Kidney epithelial cell (primary cell): ENCODE measurements at regions not wholly inside any gene's neighbourhood (a gene's known extent, or its start where the extent isn't known, plus 50 kb on each side); places are given as distances from the start of the nearest gene placed in this dataset.
"Not testable (repeated sequence)": the region's sequence is repeated elsewhere in the genome, so short reads cannot be mapped to it uniquely, and the experiment has no call there.

ENCODE experiments used
- DNase-seq: peaks from one replicate; pipeline ENCODE4 v3.0.0-alpha.2; 2010; ENCODE audit warnings: low read depth
- H3K27me3 ChIP-seq: 2 replicates; pipeline ENCODE4 v1.6.0; 2011; ENCODE audit warnings: low read length; ENCODE audit not compliant: control insufficient read depth, insufficient read depth
- H3K36me3 ChIP-seq: 2 replicates; pipeline ENCODE4 v1.5.1; 2011; ENCODE audit warnings: low read length; ENCODE audit not compliant: control insufficient read depth, insufficient read depth
- H3K4me3 ChIP-seq: 2 replicates; pipeline ENCODE4 v1.5.1; 2011; ENCODE audit warnings: low read depth, mild to moderate bottlenecking, control low read depth, low read length
- CTCF ChIP-seq: IDR thresholded peaks from 2 replicates; pipeline ENCODE4 v1.5.1; 2011; ENCODE audit warnings: mild to moderate bottlenecking, moderate library complexity, low read length, control low read depth, inconsistent platforms; ENCODE audit not compliant: insufficient read depth, poor library complexity, severe bottlenecking

DNA sequence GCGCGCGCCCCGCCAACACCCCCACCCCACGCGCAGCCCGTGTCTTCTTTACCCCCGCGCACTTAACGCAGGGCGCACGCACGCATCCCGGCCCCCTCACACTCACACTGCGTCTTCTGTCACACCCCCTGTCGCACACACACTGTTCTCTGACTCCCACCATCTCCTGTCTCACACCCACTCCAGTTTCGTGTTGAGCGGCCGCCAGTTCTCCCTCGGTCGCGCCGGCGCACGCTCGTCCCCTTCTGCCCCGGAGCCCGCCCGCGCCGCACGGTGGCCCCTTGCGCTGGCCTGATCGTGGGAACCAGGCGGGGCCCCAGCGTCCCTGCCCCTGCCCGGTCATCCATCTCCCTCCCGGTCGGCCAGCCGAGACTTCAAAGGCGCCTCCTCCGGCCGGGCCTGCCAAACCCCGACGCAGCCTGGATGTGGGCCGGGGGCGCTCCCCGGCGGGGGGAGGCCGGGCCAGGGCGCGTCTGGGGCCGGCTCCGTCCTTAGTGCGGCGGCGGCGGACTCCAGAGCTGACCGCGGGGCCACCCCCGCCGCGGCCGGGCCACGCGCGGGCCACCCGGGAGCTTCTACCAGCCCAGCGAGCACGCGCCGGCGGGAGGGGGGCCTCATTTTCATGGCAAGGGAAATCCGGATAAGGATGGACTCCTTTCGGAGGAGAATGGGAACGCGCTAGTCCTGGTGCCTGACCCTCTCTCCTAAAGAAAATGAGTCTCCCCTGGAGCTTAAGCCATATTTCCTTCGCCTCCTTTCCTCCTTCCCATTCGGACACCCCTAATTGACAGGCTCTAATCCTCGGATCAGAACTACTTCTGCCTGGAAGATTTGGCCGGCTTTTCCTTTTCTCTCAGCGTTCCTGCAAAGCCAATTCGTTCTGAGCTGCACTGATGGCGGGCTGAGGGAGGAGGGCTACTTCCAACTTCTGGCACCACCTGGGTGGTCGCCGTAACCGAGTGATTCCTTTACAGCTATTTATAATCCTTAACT is 82.0 kb upstream of the HMGA2 start:
- no peak for DNase-seq
- H3K4me3 ChIP-seq = peak overlapping the region; percentile 61
- H3K27me3 ChIP-seq = no peaks in the 10 kb centered on the region
- no peaks in the 10 kb centered on the region for H3K36me3 ChIP-seq
- no peak for TF ChIP-seq CTCF

DNA sequence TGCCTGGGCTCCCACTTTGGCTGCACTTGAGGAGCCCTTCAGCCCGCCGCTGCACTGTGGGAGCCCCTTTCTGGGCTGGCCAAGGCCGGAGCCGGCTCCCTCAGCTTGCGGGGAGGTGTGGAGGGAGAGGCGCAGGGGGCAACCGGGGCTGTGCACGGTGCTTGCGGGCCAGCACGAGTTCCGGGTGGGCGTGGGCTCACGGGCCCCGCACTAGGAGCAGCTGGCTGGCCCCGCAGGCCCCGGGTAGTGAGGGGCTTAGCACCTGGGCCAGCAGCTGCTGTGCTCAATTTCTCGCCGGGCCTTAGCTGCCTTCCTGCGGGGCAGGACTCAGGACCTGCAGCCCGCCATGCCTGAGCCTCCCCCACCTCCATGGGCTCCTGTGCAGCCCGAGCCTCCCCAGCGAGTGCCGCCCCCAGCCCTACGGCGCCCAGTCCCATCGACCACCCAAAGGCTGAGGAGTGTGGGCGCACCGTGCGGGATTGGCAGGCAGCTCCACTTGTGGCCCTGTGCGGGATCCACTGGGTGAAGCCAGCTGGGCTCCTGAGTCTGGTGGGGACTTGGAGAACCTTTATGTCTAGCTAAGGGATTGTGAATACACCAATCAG is 79.9 kb upstream of the HMGA2 start:
- not testable (repeated sequence) for DNase-seq, H3K27me3 ChIP-seq, H3K36me3 ChIP-seq, H3K4me3 ChIP-seq

DNA sequence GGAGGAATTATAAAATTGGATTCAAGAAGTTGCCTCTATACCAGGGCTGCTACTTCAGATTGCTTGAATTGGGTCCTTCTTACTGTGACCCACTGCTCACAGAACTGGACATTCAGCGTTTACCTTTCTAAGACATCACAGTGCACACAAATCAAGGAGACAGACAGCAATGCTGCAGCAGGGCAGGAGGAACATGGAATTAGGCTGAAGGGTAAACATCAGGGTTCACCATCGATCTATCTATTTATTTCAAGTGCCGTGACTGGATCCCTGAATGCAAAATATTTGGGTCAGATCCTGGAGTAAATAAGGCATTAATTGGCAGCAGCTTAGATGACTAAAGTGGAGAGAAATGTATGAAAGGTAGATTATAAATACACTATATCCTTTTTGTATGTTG is 76.9 kb upstream of the HMGA2 start:
- Histone ChIP-seq H3K4me3 (no peak overlapping the region), H3K27me3 (no peaks in the 10 kb centered on the region), H3K36me3 (no peaks in the 10 kb centered on the region)
- no peak for TF ChIP-seq CTCF
- DNase-seq = no peak

- no peak for DNase-seq
- no peak for TF ChIP-seq CTCF
- Histone ChIP-seq H3K36me3 (no peaks in the 10 kb centered on the region), H3K4me3 (no peak overlapping the region), H3K27me3 (no peaks in the 10 kb centered on the region)
These were observed 76.0 kb upstream of the HMGA2 start for GRCh38 chr12:65748332-65748731.

- H3K4me3 ChIP-seq = no peak overlapping the region
- H3K27me3 ChIP-seq = no peaks in the 10 kb centered on the region
- no peaks in the 10 kb centered on the region for H3K36me3 ChIP-seq
- TF ChIP-seq CTCF = no peak
- no peak for DNase-seq
These were observed 70.0 kb upstream of the HMGA2 start for GRCh38 chr12:65754290-65754689.

DNA sequence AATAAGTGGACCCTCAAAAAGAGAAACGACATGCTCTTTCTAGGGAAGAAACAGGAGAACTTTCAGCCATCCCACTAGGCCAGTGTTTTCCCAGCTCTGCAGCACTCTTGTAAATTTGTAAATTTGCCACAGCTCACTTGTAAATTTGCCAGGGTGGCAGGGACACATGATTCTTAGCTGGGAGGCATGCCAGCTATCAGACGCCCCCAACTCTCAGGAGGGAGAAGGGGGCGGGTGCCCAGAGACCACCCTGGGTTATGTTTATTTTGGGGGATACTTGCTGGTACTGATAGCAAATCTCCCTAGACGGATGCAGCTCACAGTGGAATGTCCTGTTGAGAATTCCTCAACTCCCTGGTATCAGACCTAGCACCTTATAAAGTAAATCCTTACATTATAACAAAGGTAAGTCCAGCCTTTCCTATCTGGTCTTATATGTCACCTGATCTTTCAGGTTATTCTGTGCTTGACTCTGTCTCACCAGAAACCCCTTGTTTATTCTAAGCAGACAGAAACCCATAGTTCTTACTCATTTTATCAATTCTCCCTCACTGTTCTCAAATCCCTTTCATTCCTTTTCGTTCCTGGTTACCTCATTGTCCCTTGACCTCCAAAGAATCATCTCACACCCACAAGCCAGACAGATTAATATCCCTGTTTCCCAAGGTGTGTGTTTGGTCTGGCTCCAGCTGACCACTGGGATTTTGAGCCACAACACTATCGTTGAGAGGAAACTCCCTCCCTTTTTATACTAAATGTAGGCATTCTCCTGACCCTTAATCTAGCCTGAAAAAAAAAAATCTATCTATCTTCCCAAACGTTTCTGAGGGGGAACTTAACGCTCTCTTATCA is 69.3 kb upstream of the HMGA2 start:
- H3K36me3 ChIP-seq = no peaks in the 10 kb centered on the region
- H3K4me3 ChIP-seq = no peak overlapping the region
- DNase-seq = no peak
- no peaks in the 10 kb centered on the region for H3K27me3 ChIP-seq
- TF ChIP-seq CTCF = no peak
